Sigmoid colon (tissue), 4 donors: ENCODE measurements at regions not wholly inside any gene's neighbourhood (a gene's known extent, or its start where the extent isn't known, plus 50 kb on each side); places are given as distances from the start of the nearest gene placed in this dataset.
"Not testable (repeated sequence)": the region's sequence is repeated elsewhere in the genome, so short reads cannot be mapped to it uniquely, and the experiment has no call there.

Experiments used
- EP300 ChIP-seq, 4 donors: sonication (generic); formaldehyde crosslinking; IDR thresholded peaks; one replicate each; pipeline ENCODE4 v1.6.1; 2017; ENCODE audit warnings: antibody characterized with exemption in 4 of 4
- POLR2A ChIP-seq, 2 donors: fragments of 450-650 bp; IDR thresholded peaks; one replicate each; pipeline ENCODE4 v1.6.1; 2016; ENCODE audit warnings: antibody characterized with exemption in 2 of 2, mild to moderate bottlenecking in 2 of 2, moderate library complexity in 2 of 2
- POLR2AphosphoS5 ChIP-seq, 4 donors: sonication (generic); formaldehyde crosslinking; IDR thresholded peaks; one replicate each; pipeline ENCODE4 v1.6.1; 2017; ENCODE audit warnings: antibody characterized with exemption in 4 of 4
- TF ChIP-seq, protein P1 (sequence below), 4 experiments: fragments of 450-650 bp in 3 of 4; fragments of 200-600 bp in 1 of 4; IDR thresholded peaks; one replicate each; pipeline ENCODE4 v1.5.1; 2016 to 2019; ENCODE audit warnings: antibody characterized with exemption in 4 of 4, mild to moderate bottlenecking in 3 of 4, moderate library complexity in 2 of 4

DNA sequence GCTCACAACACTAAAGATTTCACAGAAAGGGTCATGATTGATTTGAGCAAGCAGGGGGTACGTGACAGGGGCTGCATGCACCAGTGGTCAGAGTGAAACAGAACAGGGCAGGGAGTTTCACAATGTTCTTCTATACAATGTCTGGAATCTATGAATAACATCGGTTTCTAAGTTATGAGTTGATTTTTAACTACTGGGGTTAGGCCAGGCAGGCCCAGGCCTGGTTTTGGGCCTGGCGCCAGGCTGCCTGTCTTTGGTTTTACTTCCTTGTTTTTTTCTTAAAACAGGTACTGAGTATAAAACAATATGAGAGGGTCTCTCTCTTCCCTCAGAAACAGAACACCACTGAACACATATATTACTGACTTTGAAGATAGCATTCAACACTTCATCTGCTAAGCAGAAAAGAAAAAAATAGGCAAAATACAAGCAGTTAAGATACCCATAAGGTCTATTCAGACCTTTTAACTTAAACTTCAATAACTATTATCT lies 355.0 kb upstream of the MAGEB16 start:
- TF ChIP-seq, protein P1, sequence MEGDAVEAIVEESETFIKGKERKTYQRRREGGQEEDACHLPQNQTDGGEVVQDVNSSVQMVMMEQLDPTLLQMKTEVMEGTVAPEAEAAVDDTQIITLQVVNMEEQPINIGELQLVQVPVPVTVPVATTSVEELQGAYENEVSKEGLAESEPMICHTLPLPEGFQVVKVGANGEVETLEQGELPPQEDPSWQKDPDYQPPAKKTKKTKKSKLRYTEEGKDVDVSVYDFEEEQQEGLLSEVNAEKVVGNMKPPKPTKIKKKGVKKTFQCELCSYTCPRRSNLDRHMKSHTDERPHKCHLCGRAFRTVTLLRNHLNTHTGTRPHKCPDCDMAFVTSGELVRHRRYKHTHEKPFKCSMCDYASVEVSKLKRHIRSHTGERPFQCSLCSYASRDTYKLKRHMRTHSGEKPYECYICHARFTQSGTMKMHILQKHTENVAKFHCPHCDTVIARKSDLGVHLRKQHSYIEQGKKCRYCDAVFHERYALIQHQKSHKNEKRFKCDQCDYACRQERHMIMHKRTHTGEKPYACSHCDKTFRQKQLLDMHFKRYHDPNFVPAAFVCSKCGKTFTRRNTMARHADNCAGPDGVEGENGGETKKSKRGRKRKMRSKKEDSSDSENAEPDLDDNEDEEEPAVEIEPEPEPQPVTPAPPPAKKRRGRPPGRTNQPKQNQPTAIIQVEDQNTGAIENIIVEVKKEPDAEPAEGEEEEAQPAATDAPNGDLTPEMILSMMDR (IDR thresholded peaks at IDR 0.05), result not testable (repeated sequence)
- not testable (repeated sequence) for TF ChIP-seq POLR2A, EP300, POLR2AphosphoS5 (IDR thresholded peaks at IDR 0.05)
